ENCODE measurements at regions not wholly inside any gene's neighbourhood (a gene's known extent, or its start where the extent isn't known, plus 50 kb on each side); places are given as distances from the start of the nearest gene placed in this dataset.

GRCh38 chr1:30384286-30385245, 338.8 kb downstream of the MATN1 start:
- Histone ChIP-seq H3K4me3 (ENCODE audit: low read length) (peak overlapping the region; percentile 15), H3K9me2 (ENCODE audit: insufficient read depth, low read length) (no peaks in the 10 kb centered on the region), H3K27me3 (ENCODE audit: insufficient read depth, low read depth, low read length) (no peaks in the 10 kb centered on the region), H3K36me3 (ENCODE audit: insufficient read depth, low read length) (no peaks in the 10 kb centered on the region), H3K9me3 (ENCODE audit: low read length) (no peaks in the 10 kb centered on the region), H2AFZ (ENCODE audit: low read depth, low read length) (no peak overlapping the region), H3K4me2 (ENCODE audit: low read length) (no peak overlapping the region), H3K9ac (ENCODE audit: low read length) (no peak overlapping the region), H3K79me2 (replicated peaks; ENCODE audit: insufficient read depth, low read length) (no peaks in the 10 kb centered on the region), H4K20me1 (ENCODE audit: insufficient read depth) (no peaks in the 10 kb centered on the region), H3K27ac (ENCODE audit: low read length) (no peak overlapping the region), H3F3A (ENCODE audit: insufficient read depth, low read length, poor library complexity, severe bottlenecking) (no peaks in the 10 kb centered on the region)
- TF ChIP-seq POLR2AphosphoS5 (IDR thresholded peaks at IDR 0.05) = no peak
- TF ChIP-seq SMC3 (conservative IDR thresholded peaks at IDR 0.05; ENCODE audit: poor library complexity) = no peak
- no peak for TF ChIP-seq REST (IDR thresholded peaks at IDR 0.05; ENCODE audit: borderline replicate concordance)
- no peak for TF ChIP-seq MXI1 (conservative IDR thresholded peaks at IDR 0.05; ENCODE audit: poor library complexity, severe bottlenecking)

GRCh38 chr1:30383221-30383711, 340.1 kb downstream of the MATN1 start:
- Histone ChIP-seq H3F3A (ENCODE audit: insufficient read depth, low read length, poor library complexity, severe bottlenecking) (no peaks in the 10 kb centered on the region), H3K9me3 (ENCODE audit: low read length) (no peaks in the 10 kb centered on the region), H3K27ac (ENCODE audit: low read length) (no peak overlapping the region), H2AFZ (ENCODE audit: low read depth, low read length) (no peak overlapping the region), H3K27me3 (ENCODE audit: insufficient read depth, low read depth, low read length) (no peaks in the 10 kb centered on the region), H3K9me2 (ENCODE audit: insufficient read depth, low read length) (no peaks in the 10 kb centered on the region), H3K79me2 (replicated peaks; ENCODE audit: insufficient read depth, low read length) (no peaks in the 10 kb centered on the region), H3K9ac (ENCODE audit: low read length) (no peak overlapping the region), H3K4me2 (ENCODE audit: low read length) (no peak overlapping the region), H4K20me1 (ENCODE audit: insufficient read depth) (no peaks in the 10 kb centered on the region), H3K4me3 (ENCODE audit: low read length) (no peak overlapping the region), H3K36me3 (ENCODE audit: insufficient read depth, low read length) (no peaks in the 10 kb centered on the region)
- TF ChIP-seq TAF1 (IDR thresholded peaks at IDR 0.05; ENCODE audit: low read depth) = no peak
- no peak for TF ChIP-seq EZH2 (IDR thresholded peaks at IDR 0.05; ENCODE audit: borderline replicate concordance, insufficient read depth, low read length, poor library complexity, severe bottlenecking)
- no peak for TF ChIP-seq REST (IDR thresholded peaks at IDR 0.05; ENCODE audit: borderline replicate concordance)
- TF ChIP-seq CTCF (IDR thresholded peaks at IDR 0.05; ENCODE audit: poor library complexity, severe bottlenecking) = no peak
- TF ChIP-seq POLR2AphosphoS5 (IDR thresholded peaks at IDR 0.05) = no peak
- no peak for TF ChIP-seq RAD21 (conservative IDR thresholded peaks at IDR 0.05)
- no peak for TF ChIP-seq MXI1 (conservative IDR thresholded peaks at IDR 0.05; ENCODE audit: poor library complexity, severe bottlenecking)
- TF ChIP-seq SMC3 (conservative IDR thresholded peaks at IDR 0.05; ENCODE audit: poor library complexity) = no peak
- TF ChIP-seq EP300 (conservative IDR thresholded peaks at IDR 0.05; ENCODE audit: poor library complexity, severe bottlenecking) = no peak

Data from neural cell (in vitro differentiated cells).